ENCODE measurements at regions not wholly inside any gene's neighbourhood (a gene's known extent, or its start where the extent isn't known, plus 50 kb on each side); places are given as distances from the start of the nearest gene placed in this dataset.

- no peak for DNase-seq (ENCODE audit: low spot score)
Measured at GRCh38 chr6:14699803-14700601, 545.9 kb upstream of the JARID2 start.

- DNase-seq (ENCODE audit: low spot score), result no peak
Measured at GRCh38 chr6:14701946-14702345, 543.9 kb upstream of the JARID2 start.

- DNase-seq (ENCODE audit: low spot score), result no peak
Measured at GRCh38 chr6:14702678-14703077, 543.2 kb upstream of the JARID2 start.

- no peak for DNase-seq (ENCODE audit: low spot score)
Measured at GRCh38 chr6:14703586-14703985, 542.3 kb upstream of the JARID2 start.

- no peak for DNase-seq (ENCODE audit: low spot score)
Measured at GRCh38 chr6:14704383-14705271, 541.2 kb upstream of the JARID2 start.

- no peak for DNase-seq (ENCODE audit: low spot score)
Measured at GRCh38 chr6:14705841-14706377, 540.0 kb upstream of the JARID2 start.

- no peak for DNase-seq (ENCODE audit: low spot score)
Measured at GRCh38 chr6:14706378-14706929, 539.4 kb upstream of the JARID2 start.

GRCh38 chr6:14707276-14707675 lies 538.6 kb upstream of the JARID2 start:
- DNase-seq (ENCODE audit: low spot score), result no peak

GRCh38 chr6:14707971-14708465 lies 537.9 kb upstream of the JARID2 start:
- no peak for DNase-seq (ENCODE audit: low spot score)

GRCh38 chr6:14709066-14709670 lies 536.7 kb upstream of the JARID2 start:
- no peak for DNase-seq (ENCODE audit: low spot score)

GRCh38 chr6:14709900-14710299 lies 536.0 kb upstream of the JARID2 start:
- no peak for DNase-seq (ENCODE audit: low spot score)

GRCh38 chr6:14710421-14710820 lies 535.4 kb upstream of the JARID2 start:
- no peak for DNase-seq (ENCODE audit: low spot score)

- DNase-seq (ENCODE audit: low spot score), result peak; percentile 39
Measured at GRCh38 chr6:14711056-14711703, 534.7 kb upstream of the JARID2 start.

GRCh38 chr6:14711704-14712379 lies 534.0 kb upstream of the JARID2 start:
- no peak for DNase-seq (ENCODE audit: low spot score)

GRCh38 chr6:14713008-14713960 lies 532.6 kb upstream of the JARID2 start:
- DNase-seq (ENCODE audit: low spot score), result no peak

GRCh38 chr6:14713966-14714631 lies 531.8 kb upstream of the JARID2 start:
- no peak for DNase-seq (ENCODE audit: low spot score)

- DNase-seq (ENCODE audit: low spot score), result no peak
Measured at GRCh38 chr6:14715076-14715475, 530.8 kb upstream of the JARID2 start.

GRCh38 chr6:14716499-14717146 lies 529.2 kb upstream of the JARID2 start:
- DNase-seq (ENCODE audit: low spot score), result no peak

- peak; percentile 41 for DNase-seq (ENCODE audit: low spot score)
Measured at GRCh38 chr6:14717307-14717706, 528.6 kb upstream of the JARID2 start.

All from CD4-positive, alpha-beta T cell treated with Interleukin-2 at 100 ng/mL for 4 hours (primary cell).